Liver (tissue), 8 donors: ENCODE measurements at regions not wholly inside any gene's neighbourhood (a gene's known extent, or its start where the extent isn't known, plus 50 kb on each side); places are given as distances from the start of the nearest gene placed in this dataset.
A peak's percentile ranks its signal among the peaks of the same experiment; 100 is the strongest.

ENCODE experiments used
- DNase-seq: peaks from one replicate; pipeline ENCODE4 v3.0.0-alpha.2; 2017; ENCODE audit warnings: low spot score
- H3K27ac ChIP-seq, 2 donors: one replicate each; pipeline ENCODE4 v1.7.0; 2013; ENCODE audit warnings: inconsistent platforms in 2 of 2, low read length in 2 of 2, control low read depth in 1 of 2, low read depth in 1 of 2, mild to moderate bottlenecking in 1 of 2
- H3K27me3 ChIP-seq, 4 donors: one replicate each; pipeline versions ENCODE4 v1.6.1 to v1.7.0; 2013; ENCODE audit warnings: low read length in 3 of 4, inconsistent platforms in 1 of 4, mild to moderate bottlenecking in 1 of 4, moderate library complexity in 1 of 4; ENCODE audit not compliant: control insufficient read depth in 4 of 4, insufficient read depth in 4 of 4
- H3K36me3 ChIP-seq, 4 donors: one replicate each; pipeline versions ENCODE4 v1.6.1 to v1.7.0; 2013; ENCODE audit warnings: low read length in 3 of 4, mild to moderate bottlenecking in 3 of 4, low read depth in 1 of 4, moderate library complexity in 1 of 4; ENCODE audit not compliant: control insufficient read depth in 4 of 4, insufficient read depth in 3 of 4
- H3K4me1 ChIP-seq, 4 donors: one replicate each; pipeline versions ENCODE4 v1.6.1 to v1.7.0; 2013; ENCODE audit warnings: low read length in 3 of 4, mild to moderate bottlenecking in 3 of 4, moderate library complexity in 1 of 4; ENCODE audit not compliant: control insufficient read depth in 4 of 4, insufficient read depth in 4 of 4
- H3K4me3 ChIP-seq, 3 donors: one replicate each; pipeline versions ENCODE4 v1.6.1 to v1.7.0; 2013; ENCODE audit warnings: low read length in 3 of 3, control low read depth in 1 of 3, low read depth in 1 of 3, mild to moderate bottlenecking in 1 of 3
- H3K9ac ChIP-seq, 2 donors: one replicate each; pipeline ENCODE4 v1.7.0; 2013; ENCODE audit warnings: low read length in 2 of 2, mild to moderate bottlenecking in 2 of 2, moderate library complexity in 2 of 2, control low read depth in 1 of 2, low read depth in 1 of 2
- H3K9me3 ChIP-seq, 4 donors: one replicate each; pipeline versions ENCODE4 v1.6.1 to v1.7.0; 2013; ENCODE audit warnings: low read length in 3 of 4; ENCODE audit not compliant: control insufficient read depth in 4 of 4
- ATF3 ChIP-seq: IDR thresholded peaks from 2 replicates; pipeline ENCODE4 v1.6.1; 2016; ENCODE audit warnings: antibody characterized with exemption
- CTCF ChIP-seq: fragments of 150-350 bp; IDR thresholded peaks from 2 replicates; pipeline ENCODE4 v1.5.1; 2017; ENCODE audit warnings: improper control_type of control experiment, low read depth, low read length; ENCODE audit not compliant: missing input control
- EGR1 ChIP-seq, 2 donors: IDR thresholded peaks; 2 replicates each; pipeline ENCODE4 v1.6.1; 2016 to 2018; ENCODE audit warnings: antibody characterized with exemption in 2 of 2, low read depth in 2 of 2
- FOXA1 ChIP-seq: IDR thresholded peaks from 2 replicates; pipeline ENCODE4 v1.6.1; 2016; ENCODE audit warnings: antibody characterized with exemption
- FOXA2 ChIP-seq: IDR thresholded peaks from 2 replicates; pipeline ENCODE4 v1.6.1; 2016; ENCODE audit warnings: antibody characterized with exemption
- GABPA ChIP-seq, 2 donors: IDR thresholded peaks in 1 of 2; conservative IDR thresholded peaks in 1 of 2; 2 replicates each; pipeline ENCODE4 v1.6.1; 2016; ENCODE audit warnings: antibody characterized with exemption in 2 of 2, mild to moderate bottlenecking in 1 of 2, moderate library complexity in 1 of 2
- HNF4A ChIP-seq, 2 donors: conservative IDR thresholded peaks; 2 replicates each; pipeline ENCODE4 v1.6.1; 2016; ENCODE audit warnings: antibody characterized with exemption in 2 of 2, mild to moderate bottlenecking in 2 of 2
- HNF4G ChIP-seq: IDR thresholded peaks from 2 replicates; pipeline ENCODE4 v1.6.1; 2016; ENCODE audit warnings: antibody characterized with exemption
- JUND ChIP-seq, 2 donors: IDR thresholded peaks; 2 replicates each; pipeline ENCODE4 v1.6.1; 2016; ENCODE audit warnings: antibody characterized with exemption in 2 of 2
- MAX ChIP-seq: IDR thresholded peaks from 2 replicates; pipeline ENCODE4 v1.6.1; 2016; ENCODE audit warnings: antibody characterized with exemption
- NR2F2 ChIP-seq: IDR thresholded peaks from 2 replicates; pipeline ENCODE4 v1.6.1; 2016; ENCODE audit warnings: antibody characterized with exemption
- RAD21 ChIP-seq, 2 donors: IDR thresholded peaks; 2 replicates each; pipeline ENCODE4 v1.6.1; 2016; ENCODE audit warnings: antibody characterized with exemption in 2 of 2, mild to moderate bottlenecking in 2 of 2
- REST ChIP-seq: IDR thresholded peaks from 2 replicates; pipeline ENCODE4 v1.6.1; 2016; ENCODE audit warnings: antibody characterized with exemption, mild to moderate bottlenecking
- RXRA ChIP-seq, 2 donors: IDR thresholded peaks; 2 replicates each; pipeline ENCODE4 v1.6.1; 2017 to 2018; ENCODE audit warnings: antibody characterized with exemption in 2 of 2, mild to moderate bottlenecking in 1 of 2
- SP1 ChIP-seq: IDR thresholded peaks from 2 replicates; pipeline ENCODE4 v1.6.1; 2018; ENCODE audit warnings: antibody characterized with exemption, mild to moderate bottlenecking
- TAF1 ChIP-seq: conservative IDR thresholded peaks from 2 replicates; pipeline ENCODE4 v1.6.1; 2016; ENCODE audit warnings: antibody characterized with exemption, mild to moderate bottlenecking
- YY1 ChIP-seq: IDR thresholded peaks from 2 replicates; pipeline ENCODE4 v1.6.1; 2016; ENCODE audit warnings: antibody characterized with exemption, mild to moderate bottlenecking
- ZBTB33 ChIP-seq: IDR thresholded peaks from 2 replicates; pipeline ENCODE4 v1.6.1; 2016; ENCODE audit warnings: antibody characterized with exemption
- WGBS: extraction: QIAGEN DNeasy Blood & Tissue Kit; methylation state at CpG from one replicate; pipeline ENCODE4 v1.1.7; 2013; 5-methylcytosine and 5-hydroxymethylcytosine counted together
- donor health status: healthy.
- donor health status: healthy.
- donor health status: healthy.
- donor health status: healthy.
- donor health status: healthy.

GRCh38 chr6:54633601-54634000 lies 213.0 kb upstream of the FAM83B start (continued):
- no peak for TF ChIP-seq JUND (IDR thresholded peaks at IDR 0.05)
- no peak for TF ChIP-seq GABPA (IDR thresholded peaks at IDR 0.05 in 1 of 2, conservative IDR thresholded peaks at IDR 0.05 in 1 of 2)
- TF ChIP-seq HNF4A (conservative IDR thresholded peaks at IDR 0.05) = peak; percentile 31
- TF ChIP-seq TAF1 = no peak
- no peak for TF ChIP-seq NR2F2
- TF ChIP-seq FOXA1 = no peak
- TF ChIP-seq MAX = no peak

- TF ChIP-seq NR2F2 (no peak), FOXA2 (no peak), RXRA (IDR thresholded peaks at IDR 0.05) (no peak), JUND (IDR thresholded peaks at IDR 0.05) (no peak), FOXA1 (no peak), GABPA (IDR thresholded peaks at IDR 0.05 in 1 of 2, conservative IDR thresholded peaks at IDR 0.05 in 1 of 2) (no peak), REST (no peak), YY1 (no peak), ATF3 (no peak), TAF1 (no peak), MAX (no peak), HNF4G (no peak), HNF4A (conservative IDR thresholded peaks at IDR 0.05) (no peak), SP1 (no peak), ZBTB33 (no peak), CTCF (no peak), RAD21 (IDR thresholded peaks at IDR 0.05) (no peak), EGR1 (IDR thresholded peaks at IDR 0.05; ENCODE audit: low read depth in 2 of 2) (no peak)
- WGBS = 76% methylated on average over 1 of the region's 1 CpG
- no peaks in the 10 kb centered on the region for H3K27me3 ChIP-seq
Measured at GRCh38 chr6:54640911-54641310, 205.7 kb upstream of the FAM83B start.

More at GRCh38 chr6:54640911-54641310, 205.7 kb upstream of the FAM83B start:
- H3K4me3 ChIP-seq = no peak overlapping the region
- H3K9me3 ChIP-seq = no peaks in the 10 kb centered on the region
- no peak overlapping the region for H3K27ac ChIP-seq
- no peaks in the 10 kb centered on the region for H3K4me1 ChIP-seq
- no peak for DNase-seq
- H3K36me3 ChIP-seq = no peaks in the 10 kb centered on the region
- H3K9ac ChIP-seq = no peak overlapping the region
